GM12878 (cell line): ENCODE measurements at regions not wholly inside any gene's neighbourhood (a gene's known extent, or its start where the extent isn't known, plus 50 kb on each side); places are given as distances from the start of the nearest gene placed in this dataset.

Source experiments
- ATAC-seq: fragments of 200-7000 bp; cut with Tn5 transposase; 3 replicates; pipeline ENCODE4 v1.9.1; 2020; ENCODE audit warnings: mild to moderate bottlenecking, moderate library complexity
- BruUV-seq: library from RNA; stranded (reverse); fragments of 400-500 nt; replicated peaks from 2 replicates; lab custom pipeline; 2021; lab: Mats Ljungman, UMichigan
- CTCF ChIA-PET: fragments of 300-600 bp; sonication (Branson Sonifier 250); formaldehyde crosslinking; extraction: SDS; loops from one replicate; lab custom pipeline; 2021; ENCODE audit warnings: inconsistent platforms; lab: Yijun Ruan, JAX
- POLR2A ChIA-PET: fragments of 350-600 bp; formaldehyde crosslinking; extraction: SDS; loops from one replicate; lab custom pipeline; 2021; ENCODE audit warnings: inconsistent platforms; lab: Charles Lee
- RAD21 ChIA-PET: fragments of 300-600 bp; sonication (Branson Sonifier 250); formaldehyde crosslinking; loops from one replicate; lab custom pipeline; 2023; ENCODE audit warnings: antibody characterized with exemption; ENCODE audit not compliant: unreplicated experiment; lab: Charles Lee
- SMC1A ChIA-PET: fragments of 300-600 bp; sonication (Branson Sonifier 250); formaldehyde crosslinking; loops from one replicate; lab custom pipeline; 2023; ENCODE audit not compliant: unreplicated experiment, uncharacterized antibody; lab: Charles Lee
- DNase-seq: peaks from one replicate; pipeline ENCODE4 v3.0.0-alpha.2; 2011; ENCODE audit warnings: low read depth, low spot score
- FAIRE-seq: peaks from 3 replicates; lab custom pipeline; 2011; peaks lifted over from hg19 to GRCh38; lab: Jason Lieb, UNC
- H2AFZ ChIP-seq: 2 replicates; pipeline ENCODE4 v1.6.0; 2011; ENCODE audit warnings: low read depth, low read length, control low read depth; ENCODE audit not compliant: control insufficient read depth
- H3K27ac ChIP-seq: 2 replicates; pipeline ENCODE4 v1.5.1; 2011; ENCODE audit warnings: control low read depth; ENCODE audit not compliant: control insufficient read depth, insufficient read depth
- H3K27me3 ChIP-seq, 2 experiments: replicated peaks in 1 of 2; 2 replicates each; pipeline versions ENCODE4 v1.6.0 to v1.6.1; 2011; ENCODE audit warnings: low read length in 1 of 2; ENCODE audit not compliant: control insufficient read depth in 2 of 2, insufficient read depth in 2 of 2
- H3K36me3 ChIP-seq, 2 experiments: 2 replicates each; pipeline ENCODE4 v1.5.1; 2011; ENCODE audit warnings: low read length in 1 of 2; ENCODE audit not compliant: control insufficient read depth in 2 of 2, insufficient read depth in 2 of 2
- H3K4me1 ChIP-seq: 2 replicates; pipeline ENCODE4 v1.6.1; 2011; ENCODE audit warnings: mild to moderate bottlenecking, low read length, moderate library complexity, mixed read lengths; ENCODE audit not compliant: control insufficient read depth, insufficient read depth
- H3K4me2 ChIP-seq: 2 replicates; pipeline ENCODE4 v1.6.0; 2011; ENCODE audit warnings: control low read depth; ENCODE audit not compliant: control insufficient read depth, insufficient read depth
- H3K4me3 ChIP-seq: fragments of 200-600 bp; sonication (generic); 2 replicates; pipeline ENCODE4 v1.5.1; 2016
- H3K79me2 ChIP-seq: 2 replicates; pipeline ENCODE4 v1.6.0; 2011; ENCODE audit warnings: low read length; ENCODE audit not compliant: control insufficient read depth, insufficient read depth
- H3K9ac ChIP-seq: 2 replicates; pipeline ENCODE4 v1.8.0; 2011; ENCODE audit warnings: low read length, control low read depth, mixed read lengths; ENCODE audit not compliant: control insufficient read depth, insufficient read depth
- H3K9me3 ChIP-seq: replicated peaks from 3 replicates; pipeline ENCODE4 v1.5.1; 2011; ENCODE audit warnings: mild to moderate bottlenecking, low read length; ENCODE audit not compliant: control insufficient read depth, insufficient read depth
- H4K20me1 ChIP-seq: 2 replicates; pipeline ENCODE4 v1.6.0; 2011; ENCODE audit not compliant: control insufficient read depth, insufficient read depth
- CHD2 ChIP-seq: IDR thresholded peaks from 2 replicates; pipeline ENCODE4 v1.6.1; 2011; ENCODE audit warnings: low read depth, low read length, improper control_type of control experiment, borderline replicate concordance
- IKZF1 ChIP-seq: fragments of 450-650 bp; conservative IDR thresholded peaks from 2 replicates; pipeline ENCODE4 v1.6.1; 2017; ENCODE audit warnings: antibody characterized with exemption, mild to moderate bottlenecking
- MEF2B ChIP-seq: fragments of 450-650 bp; IDR thresholded peaks from 2 replicates; pipeline ENCODE4 v1.6.1; 2018; ENCODE audit warnings: mild to moderate bottlenecking, moderate library complexity; ENCODE audit not compliant: partially characterized antibody, poor library complexity, severe bottlenecking
- MTA2 ChIP-seq: fragments of 450-650 bp; IDR thresholded peaks from 2 replicates; pipeline ENCODE4 v1.6.1; 2016; ENCODE audit warnings: low read depth, mild to moderate bottlenecking, moderate library complexity
- MXI1 ChIP-seq: fragments of 150-350 bp; IDR thresholded peaks from 2 replicates; pipeline ENCODE4 v1.6.1; 2011; ENCODE audit warnings: low read depth, mild to moderate bottlenecking, inconsistent platforms, low read length, improper control_type of control experiment
- NR2F1 ChIP-seq: fragments of 450-650 bp; conservative IDR thresholded peaks from 2 replicates; pipeline ENCODE4 v1.6.1; 2017; ENCODE audit warnings: mild to moderate bottlenecking
- ZSCAN29 ChIP-seq: fragments of 450-650 bp; IDR thresholded peaks from 2 replicates; pipeline ENCODE4 v1.6.1; 2017; ENCODE audit warnings: mild to moderate bottlenecking, moderate library complexity
- WGBS: methylation state at CpG from one replicate; pipeline ENCODE4 v1.1.6; 2016; ENCODE audit warnings: low lambda C conversion rate; ENCODE audit not compliant: insufficient replicate concordance, insufficient coverage; ENCODE audit errors: missing lambda C conversion rate; 5-methylcytosine and 5-hydroxymethylcytosine counted together
- in situ Hi-C: fragments of 300-500 bp; cut with MboI; formaldehyde crosslinking; loops from 9 replicates; pipeline ENCODE4 v1.14.3; 2018; ENCODE audit warnings: mixed read lengths
- intact Hi-C: fragments of 100-400 bp; cut with micrococcal nuclease; formaldehyde crosslinking; loops from one replicate; pipeline ENCODE4 v1.14.2; 2022; ENCODE audit not compliant: unreplicated experiment
- TF ChIP-seq, protein P1 (sequence below): fragments of 450-650 bp; conservative IDR thresholded peaks from 2 replicates; pipeline ENCODE4 v1.6.1; 2017; ENCODE audit warnings: mild to moderate bottlenecking, moderate library complexity

DNA sequence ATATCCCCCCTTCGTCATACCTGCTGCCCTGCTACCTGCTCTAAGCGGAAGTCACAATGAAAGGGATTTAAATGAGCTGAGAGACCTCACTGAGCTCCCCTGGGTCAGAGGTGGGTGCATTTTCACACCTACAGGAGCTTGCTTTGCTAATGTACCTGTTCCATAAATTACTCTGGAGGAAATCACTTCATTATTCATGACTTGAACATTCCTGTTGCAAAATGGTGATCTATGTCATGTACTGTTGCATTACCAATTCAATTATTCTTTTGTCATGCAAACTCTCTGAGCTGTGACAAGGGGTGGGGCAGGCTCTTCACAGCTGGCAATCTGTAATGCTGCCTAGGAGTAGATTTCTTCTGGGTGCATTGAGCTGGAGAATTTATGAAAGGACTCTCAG is 761.3 kb downstream of the TSN start:
- intact Hi-C loops (no loop called here), in situ Hi-C loops (no loop called here)
- no TSS peak for BruUV-seq
- no peaks in the 10 kb centered on the region for H3K27me3 ChIP-seq
- no peak for FAIRE-seq
- no peak overlapping the region for H3K4me2 ChIP-seq
- H3K4me3 ChIP-seq = no peak overlapping the region
- H3K9me3 ChIP-seq = no peaks in the 10 kb centered on the region
- POLR2A ChIA-PET = no interaction called here
- SMC1A ChIA-PET = interaction anchor here (0.6 to 1.8 kb wide), 16 partner anchors 9 to 238 kb away, joined by 3 to 7 read pairs (median 3); no protein-coding TSS in a partner anchor
- no peaks in the 10 kb centered on the region for H3K79me2 ChIP-seq
- H3K27ac ChIP-seq = no peak overlapping the region
- TF ChIP-seq MEF2B (peak; percentile 65), MXI1 (no peak), IKZF1 (0 out of 2 replicates have a peak, but pooled peaks have one; percentile 17), CHD2 (no peak), NR2F1 (0 out of 2 replicates have a peak, but pooled peaks have one; percentile 13), MTA2 (0 out of 2 replicates have a peak, but pooled peaks have one; percentile 13), ZSCAN29 (no peak)
- TF ChIP-seq, protein P1, sequence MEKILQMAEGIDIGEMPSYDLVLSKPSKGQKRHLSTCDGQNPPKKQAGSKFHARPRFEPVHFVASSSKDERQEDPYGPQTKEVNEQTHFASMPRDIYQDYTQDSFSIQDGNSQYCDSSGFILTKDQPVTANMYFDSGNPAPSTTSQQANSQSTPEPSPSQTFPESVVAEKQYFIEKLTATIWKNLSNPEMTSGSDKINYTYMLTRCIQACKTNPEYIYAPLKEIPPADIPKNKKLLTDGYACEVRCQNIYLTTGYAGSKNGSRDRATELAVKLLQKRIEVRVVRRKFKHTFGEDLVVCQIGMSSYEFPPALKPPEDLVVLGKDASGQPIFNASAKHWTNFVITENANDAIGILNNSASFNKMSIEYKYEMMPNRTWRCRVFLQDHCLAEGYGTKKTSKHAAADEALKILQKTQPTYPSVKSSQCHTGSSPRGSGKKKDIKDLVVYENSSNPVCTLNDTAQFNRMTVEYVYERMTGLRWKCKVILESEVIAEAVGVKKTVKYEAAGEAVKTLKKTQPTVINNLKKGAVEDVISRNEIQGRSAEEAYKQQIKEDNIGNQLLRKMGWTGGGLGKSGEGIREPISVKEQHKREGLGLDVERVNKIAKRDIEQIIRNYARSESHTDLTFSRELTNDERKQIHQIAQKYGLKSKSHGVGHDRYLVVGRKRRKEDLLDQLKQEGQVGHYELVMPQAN = no peak
- RAD21 ChIA-PET = interaction anchor here (0.7 to 1.2 kb wide), 8 partner anchors 92 to 224 kb away, joined by 3 to 5 read pairs (median 4); no protein-coding TSS in a partner anchor
- WGBS = 0% methylated on average over 2 of the region's 2 CpGs
- H3K36me3 ChIP-seq = no peaks in the 10 kb centered on the region
- no peaks in the 10 kb centered on the region for H4K20me1 ChIP-seq
- CTCF ChIA-PET = interaction anchor here (0.6 to 1.3 kb wide), 5 partner anchors 15 to 220 kb away, joined by 3 to 4 read pairs (median 3); no protein-coding TSS in a partner anchor
- H3K4me1 ChIP-seq = no peaks in the 10 kb centered on the region
- no peak overlapping the region for H3K9ac ChIP-seq
- peak; percentile 60 for ATAC-seq
- no peak overlapping the region for H2AFZ ChIP-seq
- DNase-seq = no peak
